NCI-H1105 treated with DMSO at 0.1 percent for 48 hours (cell line): ENCODE measurements at regions not wholly inside any gene's neighbourhood (a gene's known extent, or its start where the extent isn't known, plus 50 kb on each side); places are given as distances from the start of the nearest gene placed in this dataset.
"Not testable (repeated sequence)": the region's sequence is repeated elsewhere in the genome, so short reads cannot be mapped to it uniquely, and the experiment has no call there.

Source experiments
- DNase-seq: peaks from one replicate; lab custom pipeline; 2025; lab: John Stamatoyannopoulos, UW

- DNase-seq = no peak
Measured at GRCh38 chr2:58609326-58609725, 368.2 kb upstream of the FANCL start.

GRCh38 chr2:58608146-58608545 is 367.0 kb upstream of the FANCL start:
- DNase-seq = no peak

- DNase-seq = no peak
Measured at GRCh38 chr2:58607448-58607847, 366.3 kb upstream of the FANCL start.

GRCh38 chr2:58606799-58607198 is 365.7 kb upstream of the FANCL start:
- no peak for DNase-seq

GRCh38 chr2:58604096-58604495 is 363.0 kb upstream of the FANCL start:
- no peak for DNase-seq

- no peak for DNase-seq
Measured at GRCh38 chr2:58601017-58601416, 359.9 kb upstream of the FANCL start.

GRCh38 chr2:58598171-58598570 is 357.0 kb upstream of the FANCL start:
- DNase-seq = no peak

GRCh38 chr2:58595714-58596113 is 354.6 kb upstream of the FANCL start:
- no peak for DNase-seq

- DNase-seq = no peak
Measured at GRCh38 chr2:58594762-58595161, 353.6 kb upstream of the FANCL start.

- DNase-seq = peak; percentile 35
Measured at GRCh38 chr2:58594175-58594574, 353.1 kb upstream of the FANCL start.

GRCh38 chr2:58586178-58586577 is 345.1 kb upstream of the FANCL start:
- DNase-seq = not testable (repeated sequence)

GRCh38 chr2:58585233-58585632 is 344.1 kb upstream of the FANCL start:
- no peak for DNase-seq

GRCh38 chr2:58584606-58585118 is 343.5 kb upstream of the FANCL start:
- no peak for DNase-seq

GRCh38 chr2:58578276-58578675 is 337.2 kb upstream of the FANCL start:
- DNase-seq = no peak

- no peak for DNase-seq
Measured at GRCh38 chr2:58574873-58575272, 333.7 kb upstream of the FANCL start.

GRCh38 chr2:58572731-58573130 is 331.6 kb upstream of the FANCL start:
- DNase-seq = no peak

GRCh38 chr2:58571181-58571852 is 330.2 kb upstream of the FANCL start:
- peak; percentile 57 for DNase-seq

GRCh38 chr2:58569475-58570185 is 328.5 kb upstream of the FANCL start:
- no peak for DNase-seq

GRCh38 chr2:58568901-58569300 is 327.8 kb upstream of the FANCL start:
- DNase-seq = no peak

GRCh38 chr2:58562276-58562675 is 321.2 kb upstream of the FANCL start:
- no peak for DNase-seq

- no peak for DNase-seq
Measured at GRCh38 chr2:58560531-58560930, 319.4 kb upstream of the FANCL start.

- no peak for DNase-seq
Measured at GRCh38 chr2:58558881-58559280, 317.8 kb upstream of the FANCL start.

GRCh38 chr2:58557176-58557575 is 316.1 kb upstream of the FANCL start:
- DNase-seq = no peak

GRCh38 chr2:58553937-58554336 is 312.8 kb upstream of the FANCL start:
- no peak for DNase-seq
